ENCODE measurements at regions not wholly inside any gene's neighbourhood (a gene's known extent, or its start where the extent isn't known, plus 50 kb on each side); places are given as distances from the start of the nearest gene placed in this dataset.

GRCh38 chr3:177585271-177585670 lies 388.0 kb upstream of the TBL1XR1 start:
- DNase-seq (ENCODE audit: low spot score) (no peak), ATAC-seq (ENCODE audit: low FRiP score) (no peak)
- TF ChIP-seq CTCF (IDR thresholded peaks at IDR 0.05) = no peak

DNA sequence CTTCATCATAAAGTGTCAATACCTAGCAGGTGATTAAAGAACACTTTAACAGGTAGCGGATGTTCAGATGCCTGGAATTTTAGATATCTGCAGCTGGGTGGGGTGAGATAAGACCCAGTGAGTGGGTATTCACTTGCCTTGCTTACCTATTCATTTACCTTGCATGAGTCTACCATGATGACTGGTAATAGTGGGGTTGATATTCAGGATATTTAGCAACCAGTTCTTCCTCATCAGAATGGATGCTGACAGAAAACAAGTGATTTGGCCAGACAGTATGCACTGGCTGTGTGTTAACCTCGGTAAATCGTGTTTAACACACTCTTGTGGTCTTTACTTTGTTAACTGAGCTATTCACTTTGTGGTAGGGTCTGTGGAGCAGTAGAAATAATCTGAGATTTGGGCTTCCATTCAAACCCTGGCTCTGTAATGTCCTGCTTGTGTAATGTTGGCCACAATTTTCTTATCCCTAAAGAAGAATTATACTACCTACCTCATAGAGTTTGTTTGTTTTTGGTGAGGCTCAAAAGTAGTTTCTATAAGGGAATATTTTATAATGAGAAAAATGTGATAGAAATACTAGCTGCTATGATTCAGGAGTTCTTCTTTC lies 391.9 kb upstream of the TBL1XR1 start:
- DNase-seq (ENCODE audit: low spot score) = no peak
- no peak for ATAC-seq (ENCODE audit: low FRiP score)
- no peak for TF ChIP-seq CTCF (IDR thresholded peaks at IDR 0.05)

DNA sequence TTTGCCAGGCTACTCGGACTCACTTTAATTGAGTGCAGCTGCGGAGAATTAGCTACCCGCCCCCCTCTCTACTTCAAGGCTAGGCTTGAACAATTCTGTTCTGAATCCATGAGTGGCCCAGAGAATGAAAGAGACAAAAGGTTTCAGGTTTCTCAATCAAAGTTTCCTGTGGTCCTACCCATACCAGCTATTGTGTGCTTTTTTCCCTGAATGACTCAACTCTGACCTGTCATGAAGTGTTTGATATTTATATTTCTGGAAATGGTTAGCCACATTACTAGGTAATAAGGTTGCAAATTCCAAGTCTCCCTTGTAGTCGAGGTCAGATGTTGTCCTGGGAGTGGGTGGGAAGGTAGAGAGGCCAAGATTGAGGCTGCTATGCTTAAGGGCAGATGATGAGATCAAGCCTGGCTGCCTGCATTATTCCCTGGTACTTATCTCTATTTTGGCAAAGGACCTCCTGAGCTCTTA lies 392.7 kb upstream of the TBL1XR1 start:
- DNase-seq (ENCODE audit: low spot score) (no peak), ATAC-seq (ENCODE audit: low FRiP score) (peak; percentile 94)
- no peak for TF ChIP-seq CTCF (IDR thresholded peaks at IDR 0.05)

- ATAC-seq (ENCODE audit: low FRiP score) = no peak
- no peak for DNase-seq (ENCODE audit: low spot score)
Measured at GRCh38 chr3:177590826-177591225, 393.5 kb upstream of the TBL1XR1 start.

DNA sequence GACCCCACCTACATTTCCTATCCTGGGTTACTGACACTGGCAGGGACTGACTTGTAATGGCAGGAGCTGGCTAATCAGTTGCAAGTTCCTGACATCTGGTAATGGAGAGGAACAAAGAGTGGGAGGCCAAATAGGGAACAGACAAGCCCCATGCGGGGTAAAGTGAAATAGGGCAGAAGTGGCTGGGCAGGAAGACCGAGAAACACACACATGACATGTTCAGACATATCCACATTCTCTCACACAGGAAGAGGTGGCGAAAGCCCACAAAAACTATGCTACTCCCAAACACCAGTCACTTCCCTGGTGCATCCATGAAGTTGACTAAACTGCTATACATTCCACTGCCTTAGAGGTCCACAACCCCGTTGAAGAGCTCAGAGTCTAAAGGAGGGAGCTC lies 394.1 kb upstream of the TBL1XR1 start:
- DNase-seq (ENCODE audit: low spot score) (no peak), ATAC-seq (ENCODE audit: low FRiP score) (no peak)
- TF ChIP-seq CTCF (IDR thresholded peaks at IDR 0.05) = no peak

More at GRCh38 chr3:177590826-177591225, 393.5 kb upstream of the TBL1XR1 start:
- TF ChIP-seq CTCF (IDR thresholded peaks at IDR 0.05) = no peak

DNA sequence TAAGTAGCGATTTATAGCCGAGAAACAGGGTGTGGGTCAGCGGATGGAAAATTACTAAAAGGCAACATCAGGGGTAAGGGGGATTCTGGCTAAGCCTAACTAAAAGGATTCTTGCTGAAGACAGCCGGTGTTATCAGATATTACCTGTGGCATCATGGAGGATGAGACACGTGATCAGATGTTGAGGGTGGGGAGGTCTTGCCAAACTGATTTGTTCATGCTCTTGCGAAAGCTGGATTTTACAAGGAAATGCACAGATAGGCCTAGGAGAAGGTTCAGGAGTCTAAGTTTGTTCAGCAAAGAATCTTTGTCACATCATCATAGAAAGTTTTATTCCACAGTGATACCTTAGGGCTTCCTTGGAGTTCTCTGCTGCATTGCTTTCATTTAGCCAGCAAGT lies 396.8 kb upstream of the TBL1XR1 start:
- no peak for DNase-seq (ENCODE audit: low spot score)
- no peak for TF ChIP-seq CTCF (IDR thresholded peaks at IDR 0.05)
- no peak for ATAC-seq (ENCODE audit: low FRiP score)

DNA sequence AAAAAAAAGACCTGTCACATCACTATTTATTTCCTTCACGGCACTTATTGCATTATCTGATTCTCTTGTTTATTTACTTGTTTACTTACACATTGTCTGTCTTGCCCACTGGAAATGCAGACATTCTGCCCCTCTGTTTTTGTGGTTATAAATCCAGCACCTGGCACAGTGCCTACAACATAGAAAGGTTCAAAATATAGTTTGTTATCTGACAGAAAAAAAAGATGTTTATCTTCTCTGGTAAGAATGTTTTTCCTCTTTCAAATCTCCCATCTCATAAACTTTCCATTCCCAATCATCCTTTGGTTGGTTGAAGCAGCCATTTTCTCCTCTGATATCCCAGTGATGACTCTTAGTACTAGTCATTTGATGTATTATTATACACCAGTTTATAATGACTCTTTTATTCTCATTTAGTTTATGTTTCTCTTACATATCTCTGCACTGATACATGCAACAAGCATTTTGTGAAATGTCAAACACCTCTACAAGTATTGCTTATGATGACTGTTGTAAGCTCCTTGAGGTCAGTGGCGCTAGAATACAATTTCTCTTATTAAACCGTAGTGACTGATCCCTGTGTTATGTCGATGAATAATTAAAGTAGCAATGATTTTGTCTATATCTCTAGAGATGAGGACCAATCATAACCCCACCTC lies 398.4 kb upstream of the TBL1XR1 start:
- ATAC-seq (ENCODE audit: low FRiP score) (peak; percentile 61), DNase-seq (ENCODE audit: low spot score) (no peak)
- no peak for TF ChIP-seq CTCF (IDR thresholded peaks at IDR 0.05)

Data from omental fat pad (tissue), 3 donors.